ENCODE measurements at regions not wholly inside any gene's neighbourhood (a gene's known extent, or its start where the extent isn't known, plus 50 kb on each side); places are given as distances from the start of the nearest gene placed in this dataset.

DNA sequence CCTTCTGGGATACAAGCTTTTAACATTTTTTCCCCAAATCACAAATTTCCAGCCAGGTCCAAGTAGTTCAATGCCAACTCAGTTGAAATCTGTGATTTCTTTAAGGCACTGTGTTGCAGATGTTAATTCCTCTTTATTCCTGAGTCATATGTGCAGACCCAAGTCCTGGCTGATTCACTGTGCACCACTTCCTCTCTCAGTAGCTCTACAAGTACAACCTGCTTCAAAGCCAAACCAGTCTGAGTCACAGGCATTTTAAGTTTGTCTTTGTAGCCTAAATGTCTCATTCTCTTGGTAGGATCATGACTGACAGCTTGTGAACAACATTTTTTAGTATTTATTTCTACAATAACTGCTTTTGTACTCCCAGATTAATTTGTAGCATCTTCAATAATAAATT lies 165.6 kb upstream of the S100G start:
- TF ChIP-seq, protein P1, sequence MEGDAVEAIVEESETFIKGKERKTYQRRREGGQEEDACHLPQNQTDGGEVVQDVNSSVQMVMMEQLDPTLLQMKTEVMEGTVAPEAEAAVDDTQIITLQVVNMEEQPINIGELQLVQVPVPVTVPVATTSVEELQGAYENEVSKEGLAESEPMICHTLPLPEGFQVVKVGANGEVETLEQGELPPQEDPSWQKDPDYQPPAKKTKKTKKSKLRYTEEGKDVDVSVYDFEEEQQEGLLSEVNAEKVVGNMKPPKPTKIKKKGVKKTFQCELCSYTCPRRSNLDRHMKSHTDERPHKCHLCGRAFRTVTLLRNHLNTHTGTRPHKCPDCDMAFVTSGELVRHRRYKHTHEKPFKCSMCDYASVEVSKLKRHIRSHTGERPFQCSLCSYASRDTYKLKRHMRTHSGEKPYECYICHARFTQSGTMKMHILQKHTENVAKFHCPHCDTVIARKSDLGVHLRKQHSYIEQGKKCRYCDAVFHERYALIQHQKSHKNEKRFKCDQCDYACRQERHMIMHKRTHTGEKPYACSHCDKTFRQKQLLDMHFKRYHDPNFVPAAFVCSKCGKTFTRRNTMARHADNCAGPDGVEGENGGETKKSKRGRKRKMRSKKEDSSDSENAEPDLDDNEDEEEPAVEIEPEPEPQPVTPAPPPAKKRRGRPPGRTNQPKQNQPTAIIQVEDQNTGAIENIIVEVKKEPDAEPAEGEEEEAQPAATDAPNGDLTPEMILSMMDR (conservative IDR thresholded peaks at IDR 0.05) = no peak
- no peak for TF ChIP-seq ZFX (IDR thresholded peaks at IDR 0.05)
